RWPE2 (cell line): ENCODE measurements at regions not wholly inside any gene's neighbourhood (a gene's known extent, or its start where the extent isn't known, plus 50 kb on each side); places are given as distances from the start of the nearest gene placed in this dataset.
"Not testable (repeated sequence)": the region's sequence is repeated elsewhere in the genome, so short reads cannot be mapped to it uniquely, and the experiment has no call there.

Experiments used
- ATAC-seq: fragments of 200-7000 bp; cut with Tn5 transposase; 3 replicates; pipeline ENCODE4 v1.9.1; 2021; ENCODE audit warnings: low read depth
- DNase-seq: peaks from one replicate; pipeline ENCODE4 v3.0.0-alpha.2; 2020; ENCODE audit warnings: low spot score
- H3K27ac ChIP-seq: fragments of 450-650 bp; 2 replicates; pipeline ENCODE4 v1.5.1; 2017; ENCODE audit warnings: mild to moderate bottlenecking; ENCODE audit not compliant: poor library complexity, severe bottlenecking
- H3K27me3 ChIP-seq: fragments of 250-450 bp; sonication (Bioruptor Pico); 2 replicates; pipeline ENCODE4 v1.5.1; 2021; ENCODE audit warnings: mild to moderate bottlenecking, moderate library complexity; ENCODE audit not compliant: insufficient read depth, poor library complexity, severe bottlenecking
- H3K36me3 ChIP-seq: fragments of 250-450 bp; sonication (Bioruptor Pico); 2 replicates; pipeline ENCODE4 v1.5.1; 2020; ENCODE audit warnings: low read depth, mild to moderate bottlenecking, moderate library complexity
- H3K4me1 ChIP-seq: fragments of 250-450 bp; sonication (Bioruptor Pico); 2 replicates; pipeline ENCODE4 v1.5.1; 2021; ENCODE audit warnings: mild to moderate bottlenecking, moderate library complexity; ENCODE audit not compliant: insufficient read depth, poor library complexity, severe bottlenecking
- H3K4me3 ChIP-seq: fragments of 250-450 bp; sonication (Bioruptor Pico); 2 replicates; pipeline ENCODE4 v1.5.1; 2021; ENCODE audit warnings: mild to moderate bottlenecking, moderate library complexity; ENCODE audit not compliant: severe bottlenecking
- H3K9me3 ChIP-seq: fragments of 250-450 bp; sonication (Bioruptor Pico); 2 replicates; pipeline ENCODE4 v1.5.1; 2021; ENCODE audit warnings: mild to moderate bottlenecking, moderate library complexity; ENCODE audit not compliant: severe bottlenecking
- TF ChIP-seq, protein P1 (sequence below): fragments of 450-650 bp; IDR thresholded peaks from one replicate; pipeline ENCODE4 v1.5.1; 2017; ENCODE audit warnings: mild to moderate bottlenecking, moderate library complexity; ENCODE audit not compliant: poor library complexity, severe bottlenecking

DNA sequence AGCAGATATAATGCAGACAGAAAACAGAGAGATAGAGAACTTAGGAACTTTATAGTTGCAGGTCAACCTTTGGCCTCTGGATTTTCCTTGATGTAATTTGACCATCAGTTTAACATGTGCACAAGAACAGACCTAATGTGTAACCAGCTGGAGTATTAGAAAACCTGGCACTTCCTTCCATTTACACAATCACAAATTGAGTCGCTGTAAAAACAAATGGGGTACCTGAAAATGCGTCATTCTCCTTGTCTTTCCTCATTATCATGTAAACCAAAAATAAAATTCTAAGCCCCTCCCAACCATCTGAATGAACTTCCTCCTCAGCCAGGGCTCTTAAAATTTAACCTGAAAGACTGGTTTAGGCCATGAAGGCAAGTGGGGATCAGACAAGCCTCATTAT is 358.4 kb upstream of the MAGEB16 start:
- Histone ChIP-seq H3K27ac (peak overlapping the region; percentile 26), H3K4me1 (peaks cover 12% of the 10 kb centered on the region), H3K4me3 (no peak overlapping the region), H3K27me3 (no peaks in the 10 kb centered on the region), H3K36me3 (no peaks in the 10 kb centered on the region), H3K9me3 (peaks cover 3% of the 10 kb centered on the region)
- ATAC-seq, result no peak
- DNase-seq, result no peak
- TF ChIP-seq, protein P1, sequence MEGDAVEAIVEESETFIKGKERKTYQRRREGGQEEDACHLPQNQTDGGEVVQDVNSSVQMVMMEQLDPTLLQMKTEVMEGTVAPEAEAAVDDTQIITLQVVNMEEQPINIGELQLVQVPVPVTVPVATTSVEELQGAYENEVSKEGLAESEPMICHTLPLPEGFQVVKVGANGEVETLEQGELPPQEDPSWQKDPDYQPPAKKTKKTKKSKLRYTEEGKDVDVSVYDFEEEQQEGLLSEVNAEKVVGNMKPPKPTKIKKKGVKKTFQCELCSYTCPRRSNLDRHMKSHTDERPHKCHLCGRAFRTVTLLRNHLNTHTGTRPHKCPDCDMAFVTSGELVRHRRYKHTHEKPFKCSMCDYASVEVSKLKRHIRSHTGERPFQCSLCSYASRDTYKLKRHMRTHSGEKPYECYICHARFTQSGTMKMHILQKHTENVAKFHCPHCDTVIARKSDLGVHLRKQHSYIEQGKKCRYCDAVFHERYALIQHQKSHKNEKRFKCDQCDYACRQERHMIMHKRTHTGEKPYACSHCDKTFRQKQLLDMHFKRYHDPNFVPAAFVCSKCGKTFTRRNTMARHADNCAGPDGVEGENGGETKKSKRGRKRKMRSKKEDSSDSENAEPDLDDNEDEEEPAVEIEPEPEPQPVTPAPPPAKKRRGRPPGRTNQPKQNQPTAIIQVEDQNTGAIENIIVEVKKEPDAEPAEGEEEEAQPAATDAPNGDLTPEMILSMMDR, result no peak

DNA sequence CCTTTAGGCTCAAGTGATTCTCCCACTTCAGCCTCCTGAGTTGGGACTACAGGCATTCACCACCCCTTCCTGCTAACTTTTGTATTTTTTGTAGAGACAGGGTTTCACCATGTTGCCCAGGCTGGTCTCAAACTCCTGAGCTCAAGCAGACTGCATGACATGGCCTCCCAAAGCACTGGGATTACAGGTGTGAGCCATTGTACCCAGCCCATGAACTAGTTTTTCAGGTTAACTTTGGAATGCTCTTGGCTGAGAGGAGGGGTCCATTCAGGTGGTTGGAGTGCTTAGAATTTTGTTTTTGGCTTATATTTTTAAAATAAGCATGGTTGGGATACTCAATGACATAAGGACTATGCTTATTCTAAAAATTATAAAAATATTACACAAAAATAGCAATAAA is 355.7 kb upstream of the MAGEB16 start:
- TF ChIP-seq, protein P1, result no peak
- ATAC-seq, result no peak

DNA sequence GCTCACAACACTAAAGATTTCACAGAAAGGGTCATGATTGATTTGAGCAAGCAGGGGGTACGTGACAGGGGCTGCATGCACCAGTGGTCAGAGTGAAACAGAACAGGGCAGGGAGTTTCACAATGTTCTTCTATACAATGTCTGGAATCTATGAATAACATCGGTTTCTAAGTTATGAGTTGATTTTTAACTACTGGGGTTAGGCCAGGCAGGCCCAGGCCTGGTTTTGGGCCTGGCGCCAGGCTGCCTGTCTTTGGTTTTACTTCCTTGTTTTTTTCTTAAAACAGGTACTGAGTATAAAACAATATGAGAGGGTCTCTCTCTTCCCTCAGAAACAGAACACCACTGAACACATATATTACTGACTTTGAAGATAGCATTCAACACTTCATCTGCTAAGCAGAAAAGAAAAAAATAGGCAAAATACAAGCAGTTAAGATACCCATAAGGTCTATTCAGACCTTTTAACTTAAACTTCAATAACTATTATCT is 355.0 kb upstream of the MAGEB16 start:
- H3K27me3 ChIP-seq, ATAC-seq, H3K36me3 ChIP-seq, H3K9me3 ChIP-seq, H3K4me3 ChIP-seq: not testable (repeated sequence)
- Histone ChIP-seq H3K4me1 (peaks cover 12% of the 10 kb centered on the region), H3K27ac (peak overlapping the region; percentile 80)
- DNase-seq, result peak; percentile 24

More for the DNA sequence above, 355.7 kb upstream of the MAGEB16 start:
- no peak for DNase-seq
- no peaks in the 10 kb centered on the region for H3K27me3 ChIP-seq
- H3K36me3 ChIP-seq, result no peaks in the 10 kb centered on the region
- H3K9me3 ChIP-seq, result peaks cover 3% of the 10 kb centered on the region
- peak overlapping the region; percentile 80 for H3K27ac ChIP-seq
- H3K4me3 ChIP-seq, result no peak overlapping the region
- H3K4me1 ChIP-seq, result peaks cover 12% of the 10 kb centered on the region

- H3K36me3 ChIP-seq, result no peaks in the 10 kb centered on the region
- ATAC-seq, result no peak
Measured at GRCh38 chrX:35444671-35445355, 353.3 kb upstream of the MAGEB16 start.

GRCh38 chrX:35445912-35446311 is 352.2 kb upstream of the MAGEB16 start:
- no peak overlapping the region for H3K27ac ChIP-seq
- TF ChIP-seq, protein P1, result no peak
- H3K9me3 ChIP-seq, result peaks cover 3% of the 10 kb centered on the region
- DNase-seq (no peak), ATAC-seq (no peak)
- no peaks in the 10 kb centered on the region for H3K27me3 ChIP-seq
- peaks cover 12% of the 10 kb centered on the region for H3K4me1 ChIP-seq
- H3K36me3 ChIP-seq, result no peaks in the 10 kb centered on the region
- H3K4me3 ChIP-seq, result no peak overlapping the region

More at GRCh38 chrX:35444671-35445355, 353.3 kb upstream of the MAGEB16 start:
- Histone ChIP-seq H3K9me3 (peaks cover 3% of the 10 kb centered on the region), H3K27me3 (no peaks in the 10 kb centered on the region), H3K4me3 (no peak overlapping the region), H3K4me1 (peaks cover 12% of the 10 kb centered on the region), H3K27ac (no peak overlapping the region)
- TF ChIP-seq, protein P1, result no peak
- no peak for DNase-seq
